Right ventricle myocardium inferior (tissue), 1 donor: ENCODE measurements at regions not wholly inside any gene's neighbourhood (a gene's known extent, or its start where the extent isn't known, plus 50 kb on each side); places are given as distances from the start of the nearest gene placed in this dataset.
"Not testable (repeated sequence)": the region's sequence is repeated elsewhere in the genome, so short reads cannot be mapped to it uniquely, and the experiment has no call there.

Source experiments
- ATAC-seq: fragments of 200-7000 bp; cut with Tn5 transposase; one replicate; pipeline ENCODE4 v1.9.1; 2020; ENCODE audit warnings: mild to moderate bottlenecking, moderate library complexity
- DNase-seq: peaks from one replicate; pipeline ENCODE4 v3.0.0; 2021; ENCODE audit errors: missing footprints
- intact Hi-C: fragments of 100-400 bp; cut with DNase I; formaldehyde crosslinking; loops from one replicate; pipeline ENCODE4 v1.11.0; 2022
- donor health status: DM: no; HTN: yes; CAD: no; lungs with severe emphysema.

DNA sequence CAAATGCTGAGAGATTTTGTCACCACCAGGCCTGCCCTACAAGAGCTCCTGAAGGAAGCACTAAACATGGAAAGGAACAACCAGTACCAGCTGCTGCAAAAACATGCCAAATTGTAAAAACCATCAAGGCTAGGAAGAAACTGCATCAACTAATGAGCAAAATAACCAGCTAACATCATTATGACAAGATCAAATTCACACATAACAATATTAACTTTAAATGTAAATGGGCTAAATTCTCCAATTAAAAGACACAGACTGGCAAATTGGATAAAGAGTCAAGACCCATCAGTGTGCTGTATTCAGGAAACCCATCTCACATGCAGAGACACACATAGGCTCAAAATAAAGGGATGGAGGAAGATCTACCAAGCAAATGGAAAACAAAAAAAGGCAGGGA, 222.8 kb upstream of the CCL2 start:
- DNase-seq, intact Hi-C loops, ATAC-seq: not testable (repeated sequence)

DNA sequence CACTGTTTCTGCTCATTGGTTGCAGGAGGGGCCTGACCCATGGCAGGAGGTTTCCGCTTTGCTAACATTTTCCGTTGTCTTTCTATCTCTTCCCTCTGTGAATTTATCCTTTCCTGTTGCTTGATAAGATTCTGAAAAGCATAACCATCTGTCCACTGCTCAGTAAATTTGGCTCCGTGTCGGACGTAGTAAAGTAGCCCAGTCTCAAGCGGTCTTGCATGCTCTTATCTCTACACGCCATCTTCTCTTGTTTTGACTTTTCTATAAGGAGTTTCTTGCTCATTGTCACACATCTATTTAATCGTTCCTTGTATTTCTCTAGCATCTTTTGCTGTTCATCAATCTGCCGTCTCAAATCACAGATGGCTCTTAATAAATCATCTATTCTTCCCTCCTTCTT, 216.3 kb upstream of the CCL2 start:
- DNase-seq, intact Hi-C loops, ATAC-seq: not testable (repeated sequence)

DNA sequence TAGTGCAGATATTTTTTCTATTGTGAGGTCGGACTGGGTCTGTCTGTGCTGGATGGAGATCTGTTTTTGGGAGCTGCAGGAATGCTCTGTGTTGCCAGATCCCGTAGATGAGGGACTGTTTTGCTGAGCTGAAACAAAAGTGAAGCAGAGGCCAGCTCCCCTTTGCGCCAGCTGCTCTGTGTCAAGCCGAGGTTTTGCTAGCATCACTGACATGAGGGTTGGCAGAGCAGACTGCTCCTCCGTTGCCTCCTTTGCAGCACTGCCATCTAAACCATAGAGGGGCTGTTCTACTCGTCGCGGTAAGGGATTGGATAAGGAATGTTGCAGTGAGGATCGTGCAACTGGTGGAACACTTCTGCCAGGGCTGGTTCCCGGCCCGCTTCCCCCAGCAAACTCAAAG, 215.9 kb upstream of the CCL2 start:
- intact Hi-C loops, DNase-seq: not testable (repeated sequence)
- ATAC-seq: peak; percentile 37

DNA sequence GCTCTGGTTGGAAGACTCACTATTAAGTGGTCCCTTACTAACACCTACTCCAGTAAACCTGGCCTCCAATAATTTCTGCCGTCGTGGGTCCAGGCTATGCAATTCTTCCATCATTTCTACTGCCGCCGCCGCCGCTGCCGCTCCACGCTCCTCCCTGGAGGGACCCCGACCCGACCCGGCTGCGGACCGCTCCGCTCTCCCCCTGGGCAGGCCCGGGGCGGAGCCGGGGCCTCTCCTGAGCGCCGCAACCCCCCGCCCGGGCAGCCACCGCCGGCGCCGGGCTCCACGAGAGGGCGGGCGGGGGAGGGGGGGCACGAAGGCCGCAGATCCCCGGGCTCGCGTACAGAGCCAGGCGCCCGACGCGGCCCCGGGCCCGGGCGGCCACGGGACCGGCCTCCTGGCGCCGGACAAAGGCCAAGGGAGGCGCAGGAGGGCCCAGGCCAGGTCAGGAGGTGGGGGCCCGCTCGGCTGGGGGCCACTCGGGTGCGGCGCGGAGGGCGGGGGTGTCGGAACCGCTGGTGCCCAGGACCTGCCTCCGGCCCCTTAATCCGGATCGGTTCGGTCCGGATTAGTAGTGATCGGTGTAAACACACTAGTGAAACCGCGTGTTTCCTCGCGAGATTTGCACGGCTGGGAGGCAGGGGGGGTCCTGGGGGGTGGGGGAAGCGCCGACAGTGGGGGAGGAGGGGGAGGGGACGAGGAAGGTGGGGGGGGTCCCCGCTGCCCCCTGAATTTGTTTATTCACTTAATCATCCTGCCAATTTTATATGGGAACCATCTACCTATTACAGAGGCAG, 215.1 kb upstream of the CCL2 start:
- peak; percentile 62 for ATAC-seq
- DNase-seq, intact Hi-C loops: not testable (repeated sequence)

DNA sequence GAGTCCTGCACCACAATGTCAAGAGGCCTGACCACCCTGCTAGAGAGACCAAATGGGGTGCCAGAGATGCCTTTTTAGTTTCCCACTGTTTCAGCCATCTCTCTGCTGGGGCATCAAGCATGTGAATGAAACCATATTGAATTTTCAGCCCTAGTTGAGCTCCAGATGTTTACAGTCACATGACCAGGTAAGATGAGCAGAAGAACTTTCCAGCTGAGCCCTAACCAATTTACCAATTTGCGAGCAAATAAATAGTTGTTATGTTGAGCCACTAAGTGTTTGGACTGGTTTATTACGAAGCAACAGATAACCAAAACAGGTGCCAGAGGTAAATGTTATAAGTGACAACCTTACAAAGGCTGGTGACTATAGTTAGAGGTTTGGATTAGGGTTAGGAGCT, 209.1 kb upstream of the CCL2 start:
- ATAC-seq (no peak), DNase-seq (no peak)
- intact Hi-C loops: no loop called here

DNA sequence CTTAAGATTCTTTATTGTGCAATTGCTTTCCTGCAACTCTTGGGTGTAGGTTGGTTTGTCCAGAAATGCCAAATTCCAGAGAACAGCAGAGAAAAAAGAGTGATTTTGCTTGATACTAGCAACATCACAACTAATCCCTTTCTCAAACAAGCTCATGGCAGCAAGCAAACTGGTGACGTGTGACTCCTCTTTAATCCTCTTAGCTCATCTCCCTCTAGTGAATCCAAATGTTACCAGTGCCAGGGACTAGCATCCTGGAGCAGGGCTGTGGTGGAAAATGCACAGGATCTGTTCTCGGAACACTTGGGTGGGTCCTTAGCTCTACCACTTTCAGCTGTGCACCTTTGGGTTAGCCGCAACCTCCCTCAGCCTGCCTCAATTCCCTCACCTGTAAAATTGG, 204.0 kb upstream of the CCL2 start:
- intact Hi-C loops: no loop called here
- DNase-seq: no peak
- ATAC-seq: no peak

DNA sequence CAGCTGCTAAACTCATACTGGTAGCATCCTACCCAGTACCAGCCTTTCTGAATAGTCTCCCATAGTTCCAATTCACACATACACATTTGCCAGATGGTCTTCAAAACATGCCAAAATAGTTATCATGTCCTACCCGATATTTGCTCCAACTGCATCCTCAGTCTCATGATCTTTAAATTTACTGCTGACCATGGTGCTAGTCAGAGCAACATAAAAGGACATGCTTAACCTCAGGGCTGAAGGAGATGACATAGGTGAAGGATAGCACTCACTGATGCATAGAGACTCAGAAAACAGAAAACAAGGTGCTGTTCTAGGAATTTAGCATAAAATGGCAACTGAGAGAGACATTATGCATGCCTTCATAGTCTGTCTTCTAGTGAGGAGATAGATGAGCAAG, 200.6 kb upstream of the CCL2 start:
- intact Hi-C loops: no loop called here
- DNase-seq (no peak), ATAC-seq (no peak)

DNA sequence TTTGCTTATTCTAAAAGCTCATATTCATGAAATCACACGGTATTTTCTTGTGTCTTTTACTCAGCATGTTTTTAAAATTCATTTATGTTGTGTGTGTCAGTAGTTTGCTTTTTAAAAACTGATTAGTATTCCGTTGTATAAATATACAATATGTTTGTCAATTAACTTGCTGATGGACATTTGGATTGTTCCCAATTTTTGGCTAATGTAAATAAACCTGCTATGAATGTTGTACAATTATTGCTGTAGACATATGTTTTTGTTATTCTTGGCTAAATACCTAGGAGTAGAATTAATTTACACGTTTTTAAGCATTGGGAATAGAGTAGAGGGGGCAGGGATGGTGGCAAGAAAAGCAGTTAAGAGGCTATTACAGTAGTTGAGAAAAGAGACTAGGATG, 199.5 kb upstream of the CCL2 start:
- intact Hi-C loops: no loop called here
- ATAC-seq: no peak
- no peak for DNase-seq

DNA sequence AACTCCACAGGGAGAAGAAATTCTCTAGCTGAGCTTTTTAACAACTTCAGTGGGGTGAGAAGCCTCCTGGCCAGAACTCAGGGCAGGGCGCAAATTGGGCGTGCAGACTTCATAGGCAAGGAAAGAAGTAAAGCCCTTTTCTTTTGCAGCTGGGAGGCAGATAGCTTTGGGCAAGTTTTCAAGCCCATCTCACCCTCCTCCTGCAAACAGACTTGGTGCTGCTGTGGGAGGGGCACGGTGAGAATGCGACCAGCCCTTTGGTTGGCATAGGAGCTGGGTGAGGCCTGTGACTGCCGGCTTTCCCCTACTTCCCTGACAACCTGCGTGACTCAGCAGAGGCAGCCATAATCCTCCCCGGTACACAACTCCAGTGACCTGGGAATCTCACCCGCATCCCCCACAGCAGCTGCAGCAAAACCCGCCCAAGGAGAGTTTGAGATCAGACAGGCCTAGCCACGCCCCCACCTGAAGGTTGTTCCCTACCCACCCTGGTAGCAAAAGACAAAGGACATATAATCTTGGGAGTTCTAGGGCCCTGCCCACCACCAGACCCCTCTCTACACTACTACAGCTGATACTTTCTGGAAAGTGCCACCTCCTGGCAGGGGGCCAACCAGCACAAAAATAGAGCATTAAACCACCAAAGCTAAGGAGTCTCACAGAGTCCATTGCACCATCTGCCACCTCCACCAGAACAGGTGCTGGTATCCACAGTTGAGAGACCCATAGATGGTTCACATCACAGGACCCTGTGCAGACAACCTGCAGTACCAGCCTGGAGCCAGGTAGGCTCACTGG, 195.5 kb upstream of the CCL2 start:
- no peak for ATAC-seq
- intact Hi-C loops: no loop called here
- DNase-seq: no peak

DNA sequence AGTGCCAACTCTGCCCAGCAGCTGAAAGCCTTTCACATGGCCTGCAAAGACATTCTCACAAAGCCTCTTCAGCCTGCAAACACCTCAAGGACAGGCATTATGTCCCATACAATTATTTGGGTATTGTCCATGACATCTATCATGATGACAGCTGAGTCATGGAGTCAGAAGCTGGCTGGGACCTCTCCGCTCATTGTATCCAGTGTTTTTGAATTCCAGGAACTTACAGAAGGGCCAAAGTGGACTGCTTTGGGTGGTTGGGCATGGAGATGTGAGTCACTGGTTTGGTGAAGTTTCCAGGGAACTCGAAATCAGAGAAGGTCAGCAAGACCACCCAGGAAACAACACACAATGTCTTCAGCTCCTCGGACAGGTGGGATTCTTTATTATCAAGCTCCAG, 188.6 kb upstream of the CCL2 start:
- ATAC-seq (no peak), DNase-seq (no peak)
- intact Hi-C loops: no loop called here

DNA sequence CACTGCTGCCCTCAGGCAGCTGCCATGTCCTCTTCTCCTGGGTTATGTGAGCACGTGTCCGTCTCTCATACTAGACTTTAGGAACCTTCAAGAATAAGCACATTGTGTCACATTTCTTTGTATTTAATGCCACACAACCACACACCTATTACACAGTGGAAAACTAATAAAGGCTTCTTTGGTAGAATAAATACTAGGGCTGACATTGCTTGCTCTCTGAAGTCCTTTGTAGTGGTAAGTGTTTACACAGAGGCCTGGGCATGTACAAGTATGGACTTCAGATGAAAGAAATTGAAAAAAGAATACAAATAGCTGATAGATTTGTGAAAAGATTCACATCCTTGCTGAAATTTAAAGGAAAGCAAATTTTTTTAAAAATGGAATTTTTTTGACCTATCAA, 188.1 kb upstream of the CCL2 start:
- intact Hi-C loops: no loop called here
- DNase-seq (no peak), ATAC-seq (no peak)

DNA sequence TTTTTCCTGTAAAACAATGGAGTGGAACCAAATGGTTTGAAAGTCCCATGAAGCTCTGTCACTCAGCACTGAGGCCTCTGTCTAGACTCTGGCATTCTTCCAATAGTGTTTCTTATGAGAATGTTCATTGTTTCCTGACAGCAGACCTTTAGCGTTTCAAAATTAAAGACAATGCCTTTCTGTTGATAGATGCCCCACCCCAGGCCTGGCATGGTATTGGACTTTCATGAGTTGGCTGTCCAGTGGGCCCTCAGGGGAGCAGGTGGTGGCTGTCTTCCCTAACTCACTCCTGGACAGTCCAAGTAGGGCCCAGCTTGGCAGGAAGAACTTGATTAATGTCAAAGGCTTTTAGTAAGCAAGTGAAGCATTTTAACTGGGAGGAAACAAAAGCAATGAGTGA, 186.5 kb upstream of the CCL2 start:
- ATAC-seq: no peak
- DNase-seq: no peak
- intact Hi-C loops: no loop called here

DNA sequence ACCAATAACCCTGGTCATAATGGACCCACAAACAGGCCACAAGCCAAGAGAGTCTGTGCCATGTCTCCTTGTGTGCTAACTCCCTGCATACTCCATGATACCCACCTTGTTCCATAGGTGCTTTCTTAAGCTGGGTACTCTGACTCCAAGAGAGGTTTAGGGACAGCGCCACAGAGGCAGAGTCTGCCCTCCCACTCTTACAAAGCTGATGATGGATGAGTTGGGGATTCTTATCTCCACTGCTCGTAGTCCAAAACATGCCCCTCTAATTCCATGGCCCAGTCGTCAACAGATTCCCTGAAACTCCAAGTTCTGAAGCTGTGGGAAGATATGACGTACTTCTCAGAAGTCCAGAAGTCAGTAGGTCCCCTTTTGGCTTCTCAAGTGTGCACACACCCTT, 184.4 kb upstream of the CCL2 start:
- intact Hi-C loops: no loop called here
- ATAC-seq (no peak), DNase-seq (no peak)

DNA sequence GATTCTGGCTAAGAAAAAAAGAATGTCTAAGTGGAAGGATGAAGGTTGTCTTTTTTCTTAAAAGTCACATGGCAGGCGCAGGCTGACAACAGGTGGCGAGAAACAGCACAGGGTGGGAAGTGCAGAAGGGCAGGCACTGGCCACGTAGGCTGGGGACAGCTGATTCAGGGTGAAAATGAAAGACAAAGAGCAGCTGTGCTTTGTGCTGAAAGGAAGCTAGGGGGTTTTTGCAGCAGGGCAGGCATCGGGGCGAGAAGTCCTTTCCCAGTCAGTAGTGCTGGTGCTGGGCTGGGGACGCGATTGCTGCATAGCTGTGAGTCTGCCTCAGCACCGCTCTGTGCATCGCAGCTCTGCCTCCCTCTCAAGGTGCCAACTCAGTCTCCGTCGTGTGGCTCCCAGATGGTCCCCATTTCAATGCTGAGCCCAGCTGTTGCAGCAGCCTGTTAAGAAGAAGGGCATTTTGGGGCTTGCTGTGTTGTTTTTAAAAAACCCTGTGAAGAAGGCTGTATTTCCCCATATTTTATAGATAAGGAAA, 183.1 kb upstream of the CCL2 start:
- no peak for DNase-seq
- intact Hi-C loops: no loop called here
- ATAC-seq: no peak

DNA sequence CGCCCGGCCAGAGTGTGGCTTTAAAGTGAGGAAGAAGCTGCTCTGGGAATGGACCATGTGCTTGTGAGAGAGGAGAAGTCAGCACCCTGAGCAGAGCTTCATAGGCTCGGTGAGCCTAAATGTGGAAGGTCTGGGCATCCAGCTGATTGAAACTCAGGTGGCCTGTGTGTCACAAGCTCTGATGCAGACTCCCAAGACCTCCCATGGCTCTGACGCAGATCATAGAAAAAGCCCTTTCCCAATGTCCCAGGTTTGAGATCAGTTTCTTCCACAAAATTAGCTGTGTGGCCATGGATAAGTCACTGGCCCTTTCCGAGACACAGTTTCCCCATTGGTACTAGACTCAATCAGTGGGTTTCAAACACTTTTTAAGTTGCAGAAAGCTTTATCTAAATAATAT, 180.0 kb upstream of the CCL2 start:
- DNase-seq: no peak
- no peak for ATAC-seq
- intact Hi-C loops: no loop called here

DNA sequence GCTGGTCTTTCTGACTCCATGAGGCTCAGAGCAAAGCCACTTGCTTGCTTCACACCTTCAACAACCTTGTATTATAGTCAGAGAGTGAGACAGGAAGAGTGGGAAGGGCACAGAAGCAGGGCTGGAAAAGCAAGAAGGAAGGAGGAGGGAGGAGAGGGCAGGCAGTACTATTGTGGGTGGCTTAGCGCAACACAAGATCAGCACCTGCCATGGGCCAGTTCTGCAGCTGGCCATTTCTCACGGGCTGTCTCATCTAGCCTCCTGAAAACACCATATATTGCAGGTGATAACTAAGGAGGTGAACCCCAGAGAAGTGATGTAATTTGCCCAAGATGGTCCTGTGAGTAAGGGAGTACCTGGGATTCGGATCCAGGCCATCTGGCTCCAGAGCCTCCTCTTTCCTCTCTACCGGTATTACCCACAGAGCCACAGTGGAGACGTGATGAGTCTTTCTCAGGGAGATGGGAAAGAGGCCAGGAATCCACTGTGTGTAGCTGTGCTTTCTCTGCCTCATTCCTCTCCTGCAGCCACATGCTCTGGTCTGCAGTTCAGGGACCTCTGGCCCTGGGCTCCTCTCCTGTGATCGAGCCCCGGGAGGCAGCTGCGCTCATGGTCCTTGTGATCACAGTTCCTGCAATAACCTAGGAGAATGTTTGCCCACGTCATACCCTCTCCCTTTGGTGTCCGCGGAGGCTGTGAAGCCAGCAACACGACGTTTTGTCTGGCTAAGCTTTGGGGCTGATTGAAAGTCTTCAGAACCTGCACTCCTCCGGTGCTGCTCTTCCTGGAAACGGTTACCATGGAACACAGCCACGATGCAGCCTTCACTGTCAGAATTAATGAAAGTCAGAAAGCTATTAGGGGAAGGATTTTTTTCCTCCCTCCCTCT, 178.1 kb upstream of the CCL2 start:
- DNase-seq (no peak), ATAC-seq (no peak)
- intact Hi-C loops: no loop called here

DNA sequence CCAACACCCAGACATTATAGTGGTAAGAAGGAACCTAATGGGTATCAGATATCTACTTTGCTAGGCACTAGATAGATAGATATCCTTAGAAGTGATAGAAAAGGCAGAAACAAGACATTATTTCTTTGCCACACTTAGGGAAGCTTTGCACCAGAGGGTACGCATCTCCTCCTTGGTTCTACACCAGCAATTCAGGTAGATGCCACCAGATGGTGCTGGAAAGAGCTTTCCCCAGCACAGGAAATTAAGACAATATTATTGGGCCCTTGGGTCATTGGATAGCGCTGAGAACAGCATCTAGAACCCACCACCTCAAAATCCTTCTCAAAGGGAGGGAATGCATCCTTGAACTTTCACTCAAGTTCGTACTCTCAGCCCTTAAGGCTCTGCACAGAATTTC, 173.8 kb upstream of the CCL2 start:
- DNase-seq (no peak), ATAC-seq (no peak)
- intact Hi-C loops: loop anchor here (5.0 kb wide), 1 partner anchor 66 kb away; no protein-coding TSS in a partner anchor

DNA sequence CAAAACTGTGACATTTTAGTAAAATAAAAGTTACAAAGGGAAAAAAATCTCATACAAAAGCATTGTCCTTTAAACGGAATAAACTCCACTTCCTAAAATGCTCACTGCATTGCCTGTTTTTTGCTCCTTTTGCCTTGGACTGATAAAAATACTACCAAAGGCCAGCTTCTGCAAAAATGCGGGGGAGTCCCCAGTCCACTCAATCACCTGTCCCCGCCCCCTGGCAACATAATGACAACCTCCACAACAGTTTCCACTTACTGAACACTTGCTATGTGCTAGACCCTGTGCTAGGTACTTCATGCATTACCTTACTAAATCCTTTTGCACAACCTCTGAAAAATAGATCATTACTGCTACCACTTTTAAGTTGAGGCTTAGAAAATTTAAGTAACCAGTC, 172.7 kb upstream of the CCL2 start:
- DNase-seq: no peak
- intact Hi-C loops: loop anchor here (5.0 kb wide), 1 partner anchor 65 kb away; no protein-coding TSS in a partner anchor
- ATAC-seq: no peak

DNA sequence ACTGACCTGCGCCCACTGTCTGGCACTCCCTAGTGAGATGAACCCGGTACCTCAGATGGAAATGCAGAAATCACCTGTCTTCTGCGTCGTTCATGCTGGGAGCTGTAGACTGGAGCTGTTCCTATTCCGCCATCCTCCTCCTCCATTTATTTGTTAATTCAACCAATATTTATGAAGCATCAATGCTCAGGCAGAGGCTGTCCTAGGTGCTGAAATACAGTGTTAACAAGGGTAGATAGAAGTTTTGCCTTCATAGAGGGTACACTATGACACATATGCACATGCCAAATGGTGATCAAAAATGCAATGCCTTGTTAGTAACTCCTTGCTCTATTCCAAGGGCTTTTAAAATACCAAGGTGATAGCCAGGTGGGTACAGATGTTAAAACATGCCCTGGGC, 166.0 kb upstream of the CCL2 start:
- ATAC-seq, DNase-seq, intact Hi-C loops: not testable (repeated sequence)
